IPS-NIHi7 (cell line): ENCODE measurements at regions not wholly inside any gene's neighbourhood (a gene's known extent, or its start where the extent isn't known, plus 50 kb on each side); places are given as distances from the start of the nearest gene placed in this dataset.
"Not testable (repeated sequence)": the region's sequence is repeated elsewhere in the genome, so short reads cannot be mapped to it uniquely, and the experiment has no call there.

Source experiments
- DNase-seq: peaks from one replicate; pipeline ENCODE4 v3.0.0; 2012; ENCODE audit warnings: mixed read lengths; ENCODE audit errors: extremely low spot score

DNA sequence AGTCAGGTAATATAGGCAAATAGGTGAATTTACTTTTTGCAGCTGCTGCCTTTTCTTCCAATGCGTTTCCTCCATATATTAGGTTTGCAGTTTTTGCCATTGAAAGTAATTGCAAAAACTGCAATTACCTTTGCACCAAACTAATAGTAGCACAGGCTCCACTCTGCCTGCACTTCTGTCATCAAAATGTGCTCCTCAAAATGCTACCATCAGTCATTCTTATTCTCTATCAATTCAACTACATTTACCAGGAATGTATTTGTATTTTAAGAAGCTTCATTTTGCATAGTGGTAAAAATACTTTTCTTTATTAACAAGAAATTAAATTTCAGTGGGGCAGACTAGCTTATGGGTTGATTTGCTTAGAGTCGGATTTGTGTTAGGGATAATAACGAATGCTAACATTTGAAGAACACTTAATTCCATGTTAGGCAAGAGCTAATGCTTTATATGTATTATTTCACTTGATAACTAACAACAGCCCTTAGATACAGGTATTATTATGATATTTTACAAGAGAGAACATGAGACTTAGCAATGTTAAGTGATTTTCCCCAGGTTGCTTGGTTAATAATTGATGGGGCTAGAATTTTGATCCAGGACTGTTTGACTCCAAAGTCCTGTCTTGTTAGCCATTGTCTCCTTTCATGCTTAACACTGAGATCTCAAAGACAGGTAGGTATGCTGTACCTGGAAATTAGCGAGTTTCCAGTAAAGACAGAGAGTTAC lies 300.4 kb downstream of the MAN2A1 start:
- no peak for DNase-seq

DNA sequence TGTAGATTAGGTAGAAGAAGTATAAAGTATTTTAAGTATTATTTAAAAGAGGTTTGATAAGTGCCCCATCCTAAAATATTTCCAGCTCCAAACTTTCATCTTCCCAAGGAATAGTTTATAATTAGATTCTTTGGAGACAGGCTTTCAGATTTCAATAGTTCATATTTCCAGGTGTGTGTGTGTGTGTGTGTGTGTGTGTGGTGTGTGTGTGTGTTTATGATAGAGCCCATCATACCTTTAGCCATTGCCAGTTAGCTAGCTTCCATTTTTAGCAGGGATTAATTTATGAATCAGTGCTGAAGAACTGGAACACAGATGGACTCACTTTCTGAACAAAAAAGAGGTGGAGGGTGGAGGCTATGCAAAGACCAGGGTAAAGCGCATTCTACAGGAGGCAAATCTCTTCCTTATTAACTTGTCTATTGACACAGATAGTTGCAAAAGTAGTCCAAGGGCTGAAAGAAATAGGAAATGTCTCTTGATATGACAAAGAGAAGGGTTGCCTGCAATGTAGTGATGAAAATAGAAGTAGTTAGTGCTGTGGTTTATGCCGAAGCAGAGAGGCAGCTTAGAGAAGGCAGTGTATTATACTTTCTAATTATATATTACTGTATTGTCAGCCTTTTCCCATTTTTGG lies 301.1 kb downstream of the MAN2A1 start:
- DNase-seq = no peak

DNA sequence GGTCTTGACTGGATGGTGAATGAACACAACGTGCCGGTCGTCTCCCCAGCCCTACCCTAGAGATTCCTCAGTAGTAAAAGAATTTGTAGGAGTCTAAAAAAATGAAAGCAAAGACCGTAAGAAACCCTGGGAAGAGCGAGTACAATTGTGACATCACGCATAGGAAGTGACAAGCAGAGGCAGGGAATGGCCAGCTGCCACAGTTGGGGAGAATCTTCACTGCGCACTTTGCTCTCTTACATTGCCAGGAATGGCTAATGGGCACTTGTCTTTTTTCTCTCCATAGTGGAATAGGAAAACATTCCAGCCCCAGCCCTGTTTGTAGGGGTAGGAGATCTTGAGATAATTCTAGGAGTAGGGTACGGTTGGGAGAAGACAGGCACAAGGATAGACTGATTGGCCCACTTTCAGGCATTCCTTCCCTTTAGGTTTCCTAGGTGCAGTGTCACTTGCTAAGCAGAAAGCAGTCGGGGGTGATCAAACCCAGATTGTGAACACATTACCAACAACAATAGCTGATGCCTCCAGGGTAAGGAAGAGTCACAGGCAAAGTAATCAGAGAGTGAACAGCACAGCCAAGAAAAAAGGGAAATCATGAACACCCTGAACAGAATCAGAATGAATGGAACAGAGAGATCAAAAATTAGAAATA lies 302.7 kb downstream of the MAN2A1 start:
- DNase-seq = no peak

DNA sequence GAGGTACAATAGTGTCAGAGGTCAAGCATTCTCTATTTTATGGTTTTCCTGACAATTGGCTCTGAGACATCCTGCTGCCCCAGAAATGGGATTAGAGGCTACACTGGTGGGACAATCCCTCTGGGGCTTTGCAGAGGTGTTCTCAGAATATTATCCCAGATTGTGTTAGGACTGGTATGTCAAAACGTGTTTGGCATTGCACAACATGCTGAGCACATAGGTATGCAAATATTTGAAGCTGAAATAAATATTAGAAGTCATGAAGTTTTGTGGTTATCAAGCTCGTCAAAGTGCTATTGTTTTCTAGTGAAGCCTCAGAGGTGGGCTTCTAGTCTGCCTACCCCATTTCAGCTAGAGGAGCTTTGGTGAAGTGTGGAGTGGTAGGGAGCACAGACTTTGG lies 304.4 kb downstream of the MAN2A1 start:
- DNase-seq = no peak

DNA sequence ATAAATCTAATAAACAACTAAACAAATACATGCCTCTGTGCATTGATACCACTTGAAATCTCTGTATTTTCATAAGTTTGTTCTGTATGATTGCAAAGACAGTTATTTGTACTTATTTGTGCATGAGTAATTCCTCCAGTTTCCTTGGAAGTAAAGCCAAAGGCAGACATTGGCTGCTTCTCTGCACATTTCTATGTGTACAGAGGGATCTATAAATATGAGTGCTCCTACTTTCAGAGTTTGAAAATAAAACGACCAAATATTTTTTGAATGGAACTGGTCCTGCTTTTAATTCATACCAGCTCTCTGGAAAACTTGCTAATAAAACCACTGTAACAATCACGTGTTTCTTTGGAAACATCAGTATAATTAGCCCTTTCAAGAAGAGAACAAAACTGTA lies 306.5 kb downstream of the MAN2A1 start:
- no peak for DNase-seq

DNA sequence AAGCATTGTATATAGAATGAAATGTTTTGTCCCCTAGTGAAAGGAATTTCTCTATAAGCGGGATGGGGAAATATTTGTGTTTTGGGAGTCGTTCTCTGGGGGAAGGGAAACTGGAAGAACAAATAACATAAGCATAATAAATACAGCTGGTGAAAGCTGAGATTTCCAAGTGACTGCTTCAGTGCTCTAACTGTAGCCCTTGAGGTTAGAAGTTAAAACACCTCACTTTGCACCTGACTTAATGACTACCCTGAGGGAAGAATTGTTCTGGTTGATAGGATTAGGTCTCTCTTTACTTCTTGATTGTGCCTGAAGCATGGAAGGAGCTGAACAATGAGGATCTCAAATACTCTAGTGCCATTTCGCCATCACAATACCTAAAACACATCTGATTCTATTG lies 307.4 kb downstream of the MAN2A1 start:
- DNase-seq = no peak

DNA sequence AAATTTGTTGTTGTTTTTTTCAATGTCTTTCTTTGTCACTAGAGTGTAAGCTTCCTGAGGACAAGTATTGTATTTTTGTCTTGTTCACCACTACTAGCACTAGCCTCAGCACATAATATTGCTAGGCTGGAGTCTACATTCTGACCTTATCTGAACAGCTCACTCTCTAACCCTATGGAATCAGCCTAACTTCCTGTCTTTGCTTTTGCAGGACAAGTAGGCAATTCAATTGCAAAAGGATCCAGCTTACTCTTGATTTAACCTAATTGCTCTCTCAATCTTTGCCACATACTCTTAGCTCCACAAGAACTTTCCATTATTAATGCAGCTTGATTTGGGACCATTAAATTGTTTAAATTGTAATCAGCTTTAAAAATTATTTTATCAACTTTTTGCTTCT lies 308.5 kb downstream of the MAN2A1 start:
- no peak for DNase-seq

DNA sequence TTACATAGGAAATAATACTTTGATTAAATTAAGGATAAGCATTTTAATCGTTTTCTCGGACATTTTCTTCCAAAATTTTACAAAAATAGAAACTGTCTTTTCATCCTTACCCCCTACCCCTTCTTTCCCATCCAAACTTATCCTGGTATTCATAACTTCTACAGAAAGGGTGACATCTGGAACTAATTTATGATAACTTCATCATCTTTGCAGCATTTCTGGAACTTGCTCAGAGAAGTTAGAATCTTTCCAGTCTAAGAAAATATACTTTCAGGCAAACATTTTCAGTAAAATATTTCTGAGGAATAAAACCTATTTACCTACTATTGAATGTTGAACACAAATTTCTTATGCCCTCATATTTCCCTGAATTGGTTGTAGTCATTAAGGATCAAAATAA lies 309.0 kb downstream of the MAN2A1 start:
- DNase-seq = no peak

DNA sequence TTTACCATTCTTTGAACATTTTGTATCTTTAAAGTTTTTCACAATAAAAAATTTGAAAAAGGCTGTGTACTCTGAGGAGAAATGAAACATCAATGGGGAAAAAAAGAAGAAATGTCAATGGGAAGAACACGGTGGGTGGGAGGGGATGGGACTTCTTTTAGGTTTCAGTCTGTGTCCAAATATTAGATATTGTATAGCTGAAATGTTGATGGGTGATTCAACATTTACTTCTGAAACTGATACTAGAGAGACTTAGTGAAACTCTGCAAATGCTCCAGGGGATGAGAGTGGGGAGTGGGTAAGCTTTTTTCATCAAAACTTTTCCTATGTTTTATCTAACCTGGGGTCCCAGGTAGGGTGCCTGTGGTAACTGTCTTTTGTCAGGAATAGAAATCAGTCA lies 311.9 kb downstream of the MAN2A1 start:
- no peak for DNase-seq

DNA sequence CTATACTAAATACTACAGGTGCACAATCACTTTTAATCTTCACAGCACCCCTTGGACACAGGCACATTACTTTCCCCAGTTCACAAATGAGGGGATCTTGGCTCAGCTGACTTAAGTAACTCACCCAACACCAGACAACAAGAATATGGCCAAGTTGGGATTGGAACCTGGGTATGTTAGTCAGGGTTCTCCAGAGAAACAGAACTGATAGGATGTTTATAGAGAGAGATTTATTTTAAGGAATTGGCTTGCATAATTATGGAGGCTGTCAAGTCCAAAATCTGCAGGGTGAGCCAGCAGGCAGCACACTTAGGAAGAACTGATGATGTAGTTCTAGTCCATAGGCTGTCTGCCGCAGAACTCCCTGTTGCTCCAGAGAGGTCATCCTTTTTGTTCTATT lies 312.9 kb downstream of the MAN2A1 start:
- no peak for DNase-seq

DNA sequence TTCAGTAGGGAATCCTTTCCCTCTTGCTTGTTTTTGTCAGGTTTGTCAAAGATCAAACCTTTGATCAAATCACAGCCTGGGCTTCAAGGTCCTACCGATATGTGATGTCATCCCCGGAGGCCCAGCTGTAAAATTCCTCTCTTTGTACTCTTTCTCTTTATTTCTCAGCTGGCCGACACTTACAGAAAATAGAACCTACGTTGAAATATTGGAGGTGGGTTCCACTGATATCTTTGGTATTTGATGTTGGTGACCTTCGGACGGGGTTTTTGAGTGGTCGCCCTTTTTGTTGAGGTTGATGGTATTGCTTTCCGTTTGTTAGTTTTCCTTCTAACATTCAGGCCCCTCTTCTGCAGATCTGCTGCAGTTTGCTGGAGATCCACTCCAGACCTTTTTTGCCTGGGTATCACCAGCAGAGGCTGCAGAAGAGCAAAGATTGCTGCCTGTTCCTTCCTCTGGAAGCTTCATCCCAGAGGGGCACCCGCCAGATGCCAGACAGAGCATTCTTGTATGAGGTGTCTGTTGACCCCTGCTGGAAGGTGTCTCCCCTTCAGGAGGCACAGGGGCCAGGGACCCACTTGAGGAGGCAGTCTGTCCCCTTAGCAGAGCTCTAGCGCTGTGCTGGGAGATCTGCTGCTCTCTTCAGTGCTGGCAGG lies 316.3 kb downstream of the MAN2A1 start:
- DNase-seq = not testable (repeated sequence)

DNA sequence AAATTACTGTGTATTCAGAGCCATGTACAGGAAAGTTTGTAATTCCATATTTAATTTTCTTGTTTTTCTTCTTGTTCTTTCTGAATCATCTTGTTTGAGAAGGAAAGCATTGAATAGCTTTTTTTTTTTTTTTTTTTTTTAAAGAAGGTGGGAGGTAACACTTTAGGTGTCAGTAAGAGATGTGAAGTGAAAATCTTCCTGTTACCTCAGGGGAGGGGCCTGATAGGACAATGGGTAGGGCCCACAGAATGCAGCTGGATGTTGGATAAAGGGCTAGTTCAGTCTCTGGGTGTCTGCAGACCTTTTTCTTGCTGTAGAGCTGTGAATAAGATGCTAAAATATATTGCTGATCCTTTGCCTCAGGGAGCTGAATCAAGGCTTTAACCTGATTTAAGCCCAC lies 317.4 kb downstream of the MAN2A1 start:
- no peak for DNase-seq

DNA sequence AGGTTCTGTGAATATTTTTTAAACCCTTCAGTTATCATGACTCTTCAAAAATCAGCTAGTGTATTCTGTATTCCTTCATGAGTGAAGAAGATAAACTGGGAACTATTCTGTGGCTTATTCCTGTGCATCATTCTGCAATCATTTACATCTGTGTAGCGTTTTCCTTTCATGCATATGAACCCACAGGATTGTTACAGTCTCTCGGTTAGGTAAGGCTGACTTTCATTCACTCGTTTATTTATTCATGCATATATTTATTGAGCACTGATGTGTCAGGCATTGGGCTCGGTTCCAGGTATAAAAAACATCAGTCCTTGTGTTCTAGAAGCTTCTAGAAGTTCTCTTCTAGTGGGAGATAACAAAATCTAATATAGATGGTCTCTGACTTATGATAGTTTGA lies 318.4 kb downstream of the MAN2A1 start:
- DNase-seq = no peak

DNA sequence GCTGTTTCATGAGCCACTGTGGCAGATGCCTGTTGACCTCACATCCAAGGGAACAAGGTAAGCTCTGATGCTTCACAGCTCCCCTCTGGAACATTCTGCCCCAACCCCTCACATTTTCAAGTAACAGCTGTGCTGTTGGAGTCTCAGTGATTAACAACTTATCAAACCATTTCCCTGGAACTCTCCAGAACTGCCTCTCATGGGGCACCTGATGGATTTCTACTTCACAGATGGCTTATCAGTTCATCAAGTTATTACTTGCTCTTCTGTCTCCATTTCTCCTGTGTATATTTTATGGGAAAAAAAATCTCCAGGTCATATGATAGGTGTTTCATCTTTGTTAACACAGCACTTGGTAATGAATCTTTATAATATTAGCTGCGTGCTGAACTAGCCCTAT lies 322.4 kb downstream of the MAN2A1 start:
- no peak for DNase-seq

DNA sequence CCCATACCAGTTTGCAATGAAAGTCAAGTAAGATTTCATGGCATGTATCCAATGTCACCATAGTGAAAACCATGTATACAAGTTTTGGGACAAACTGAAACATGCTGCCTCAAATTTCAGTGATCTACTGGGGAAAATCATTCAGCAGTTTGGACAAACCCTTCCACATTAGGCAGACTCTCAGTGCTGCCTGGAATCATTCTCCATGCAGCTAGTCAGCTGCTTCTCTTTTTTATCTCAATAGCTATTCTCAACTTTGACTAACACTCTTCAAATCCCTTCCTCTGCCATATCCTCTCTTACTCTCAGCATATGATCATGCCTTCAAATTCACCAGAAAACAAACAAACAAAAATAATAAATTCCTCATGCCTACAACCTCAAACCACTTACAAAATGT lies 323.3 kb downstream of the MAN2A1 start:
- no peak for DNase-seq

DNA sequence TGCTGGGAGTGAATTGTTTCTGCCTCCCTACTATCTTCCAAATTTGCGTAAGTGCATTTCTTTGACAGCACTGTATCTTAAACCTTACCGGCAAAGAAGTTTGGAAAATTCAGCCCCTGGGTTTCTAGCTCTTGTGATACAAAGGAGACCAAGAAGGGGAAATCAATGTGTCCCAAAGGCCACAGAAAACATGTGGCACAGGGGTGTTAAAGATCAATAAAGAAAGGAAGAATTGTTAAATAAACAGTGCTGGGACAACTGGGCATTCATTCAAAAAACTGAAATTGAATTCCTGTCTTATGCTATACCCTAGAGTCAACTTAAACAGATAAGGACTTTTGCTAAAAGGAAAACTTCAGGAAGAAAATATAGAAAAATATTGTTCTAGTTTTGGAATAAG lies 328.1 kb downstream of the MAN2A1 start:
- DNase-seq = no peak

DNA sequence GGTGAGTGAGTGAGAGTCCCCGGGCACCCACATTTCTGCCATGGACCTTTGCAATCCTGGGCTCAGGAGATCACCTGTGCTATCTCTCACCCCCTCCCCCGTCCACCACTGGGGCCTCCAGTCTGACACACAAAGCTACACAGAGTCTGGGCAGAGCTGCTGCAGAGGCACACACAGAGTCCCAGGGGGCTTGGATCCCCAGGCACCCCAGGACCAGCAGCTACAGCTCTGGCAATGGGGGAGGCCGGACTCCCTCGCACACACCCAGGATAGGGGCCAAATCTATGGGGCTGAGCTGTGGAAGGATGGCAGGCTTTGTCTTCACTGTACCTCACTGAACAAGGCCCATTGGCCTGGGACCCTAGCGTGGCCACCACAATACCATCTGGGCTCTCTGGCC lies 328.8 kb downstream of the MAN2A1 start:
- DNase-seq = no peak

DNA sequence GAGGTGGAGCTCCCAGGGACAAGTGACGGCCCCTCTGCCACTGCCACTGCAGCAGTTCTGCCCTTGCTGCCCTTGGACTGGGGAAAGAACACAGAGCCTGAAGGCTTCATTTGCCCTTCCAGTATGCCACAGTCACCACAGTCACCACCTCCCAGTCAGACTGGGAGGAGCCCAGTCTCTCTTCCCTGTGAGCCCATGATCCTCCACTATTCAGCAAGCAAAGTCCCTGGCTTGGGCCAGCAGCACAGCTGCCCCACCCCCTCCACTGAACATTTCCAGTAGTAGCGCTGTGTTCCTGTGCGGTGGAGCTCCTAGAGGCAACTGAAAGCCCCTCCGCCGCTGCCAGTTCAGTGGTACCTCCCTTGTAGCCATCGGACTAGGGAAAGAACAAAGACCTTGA lies 329.4 kb downstream of the MAN2A1 start:
- DNase-seq = no peak

DNA sequence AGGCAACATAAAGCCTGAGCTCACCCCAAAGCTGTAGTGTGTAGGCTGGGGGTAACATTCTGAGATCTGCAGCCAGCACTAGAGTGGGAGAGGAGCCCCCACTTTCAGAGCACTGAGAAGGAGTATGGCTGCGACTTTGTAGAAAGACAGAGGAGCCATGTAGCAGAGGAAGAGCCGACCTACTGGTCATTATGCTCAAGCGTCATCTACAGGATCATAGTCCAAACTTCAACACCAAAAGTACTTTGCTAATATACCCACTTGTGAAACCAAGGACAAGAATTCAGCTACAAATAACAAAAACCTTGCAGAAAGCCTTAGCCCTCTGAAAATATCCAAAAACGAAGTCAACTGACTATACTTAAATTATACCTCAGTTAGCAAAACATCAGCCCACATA lies 330.1 kb downstream of the MAN2A1 start:
- no peak for DNase-seq

DNA sequence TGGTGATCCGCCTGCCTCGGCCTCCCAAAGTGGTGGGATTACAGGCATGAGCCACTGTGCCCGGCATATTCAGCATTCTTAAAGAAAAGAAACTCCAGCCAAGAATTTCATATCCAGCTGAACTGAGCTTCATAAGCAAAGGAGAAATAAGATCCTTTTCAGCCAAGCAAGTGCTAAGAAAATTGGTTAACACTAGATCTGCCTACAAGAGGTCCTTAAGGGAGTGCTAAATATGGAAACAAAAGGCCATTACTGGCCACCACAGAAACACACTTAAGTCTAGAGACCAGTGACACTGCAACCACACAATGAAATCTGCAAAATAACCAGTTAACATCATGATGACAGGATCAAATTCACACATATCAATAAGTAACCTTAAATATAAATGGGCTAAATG lies 331.5 kb downstream of the MAN2A1 start:
- DNase-seq = no peak

DNA sequence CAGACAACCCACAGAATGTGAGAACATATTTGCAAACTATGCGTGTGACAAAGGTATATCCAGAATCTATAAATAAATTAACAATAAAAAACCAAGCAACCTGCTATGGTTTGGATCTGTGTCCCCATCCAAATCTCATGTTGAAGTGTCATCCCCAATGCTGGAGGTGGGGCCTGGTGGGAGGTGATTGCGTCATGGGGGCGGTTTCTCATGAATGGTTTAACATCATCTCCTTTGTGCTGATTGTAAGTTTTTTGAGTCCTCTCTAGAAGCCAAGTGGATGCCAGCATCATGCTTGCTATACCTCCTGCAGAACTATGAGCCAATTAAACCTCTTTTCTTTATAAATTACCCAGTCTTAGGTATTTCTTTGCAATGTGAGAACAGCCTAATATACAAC lies 335.4 kb downstream of the MAN2A1 start:
- no peak for DNase-seq

DNA sequence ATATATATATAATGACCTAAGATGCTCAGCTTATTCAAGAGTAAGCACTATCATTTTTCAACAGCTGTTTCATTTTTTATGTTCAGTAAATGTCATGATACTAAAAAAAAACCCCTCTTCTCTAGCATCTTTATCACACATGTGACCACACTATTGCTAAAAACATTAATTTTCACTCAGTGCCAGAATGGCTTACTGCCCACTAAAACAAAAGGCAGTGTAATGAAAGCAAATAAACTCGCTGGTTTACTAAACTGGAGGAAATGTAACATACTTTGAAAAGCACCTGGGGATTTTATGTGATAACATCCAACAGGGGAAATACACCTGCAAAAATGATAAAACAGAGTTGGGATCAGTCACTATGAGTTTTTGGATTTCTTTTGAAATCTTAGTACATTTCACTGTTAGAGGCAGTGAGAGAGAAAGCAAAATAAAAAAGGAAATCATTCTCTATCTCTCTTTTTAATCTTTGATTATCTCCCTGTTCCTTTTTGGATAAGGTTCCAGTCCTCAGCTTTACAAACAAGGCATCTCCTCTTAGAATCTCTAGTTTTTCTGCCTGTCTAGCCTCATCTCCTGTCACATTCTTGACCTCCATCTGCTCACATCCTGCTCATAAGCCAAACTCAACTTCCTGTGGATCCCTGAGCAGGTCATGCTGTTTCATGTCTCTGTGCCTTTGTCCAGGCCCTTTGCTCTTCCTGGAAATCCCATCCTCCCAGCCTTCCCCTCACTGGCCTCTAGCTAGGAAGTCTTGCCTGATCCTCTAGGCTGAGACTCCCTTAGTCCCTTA lies 338.0 kb downstream of the MAN2A1 start:
- DNase-seq = no peak
